Spinal cord (tissue), 9 donors: ENCODE measurements at regions not wholly inside any gene's neighbourhood (a gene's known extent, or its start where the extent isn't known, plus 50 kb on each side); places are given as distances from the start of the nearest gene placed in this dataset.

Experiments used
- DNase-seq, 6 donors: peaks; one replicate each; pipeline versions ENCODE4 v3.0.0 to v3.0.0-alpha.2; 2013 to 2015; ENCODE audit warnings: low spot score in 6 of 6, low read depth in 4 of 6
- H3K27ac ChIP-seq: one replicate; pipeline ENCODE4 v1.5.1; 2013; ENCODE audit warnings: low read depth, low read length, control low read depth
- H3K27me3 ChIP-seq: one replicate; pipeline ENCODE4 v1.6.1; 2013; ENCODE audit warnings: low read length; ENCODE audit not compliant: control insufficient read depth, insufficient read depth
- H3K36me3 ChIP-seq: one replicate; pipeline ENCODE4 v1.6.1; 2013; ENCODE audit warnings: low read length; ENCODE audit not compliant: control insufficient read depth, insufficient read depth
- H3K4me1 ChIP-seq: one replicate; pipeline ENCODE4 v1.6.1; 2013; ENCODE audit warnings: low read length; ENCODE audit not compliant: control insufficient read depth, insufficient read depth
- H3K4me3 ChIP-seq: one replicate; pipeline ENCODE4 v1.5.1; 2013; ENCODE audit warnings: low read depth, low read length, control low read depth
- H3K9me3 ChIP-seq: one replicate; pipeline ENCODE4 v1.6.1; 2013; ENCODE audit warnings: low read length; ENCODE audit not compliant: control insufficient read depth, insufficient read depth
- WGBS: methylation state at CpG from one replicate; pipeline ENCODE4 v1.1.5; 2013; ENCODE audit warnings: missing lambda C conversion rate; ENCODE audit not compliant: insufficient coverage; 5-methylcytosine and 5-hydroxymethylcytosine counted together
- donor health status: healthy.

- 67% methylated on average over 9 of the region's 11 CpGs for WGBS
These were observed 50.8 kb upstream of the MAX start for GRCh38 chr14:65153101-65153500.

GRCh38 chr14:65156568-65157366, 54.5 kb upstream of the MAX start:
- WGBS: 73% methylated on average over 14 of the region's 15 CpGs
- no peaks in the 10 kb centered on the region for H3K9me3 ChIP-seq
- no peaks in the 10 kb centered on the region for H3K27me3 ChIP-seq
- H3K36me3 ChIP-seq: no peaks in the 10 kb centered on the region
- DNase-seq: no peak
- no peak overlapping the region for H3K4me3 ChIP-seq
- H3K27ac ChIP-seq: no peak overlapping the region
- H3K4me1 ChIP-seq: no peaks in the 10 kb centered on the region

More at GRCh38 chr14:65153101-65153500, 50.8 kb upstream of the MAX start:
- no peak overlapping the region for H3K4me3 ChIP-seq
- H3K27me3 ChIP-seq: no peaks in the 10 kb centered on the region
- H3K4me1 ChIP-seq: no peaks in the 10 kb centered on the region
- peak in 1 of 6 donors; percentile 47 for DNase-seq
- no peaks in the 10 kb centered on the region for H3K9me3 ChIP-seq
- no peaks in the 10 kb centered on the region for H3K36me3 ChIP-seq
- no peak overlapping the region for H3K27ac ChIP-seq

- DNase-seq: no peak
- H3K4me3 ChIP-seq: no peak overlapping the region
- 100% methylated on average over 1 of the region's 4 CpGs for WGBS
- H3K27me3 ChIP-seq: no peaks in the 10 kb centered on the region
- no peaks in the 10 kb centered on the region for H3K9me3 ChIP-seq
- H3K27ac ChIP-seq: no peak overlapping the region
- H3K36me3 ChIP-seq: no peaks in the 10 kb centered on the region
- no peaks in the 10 kb centered on the region for H3K4me1 ChIP-seq
These were observed 57.2 kb upstream of the MAX start for GRCh38 chr14:65159281-65160062.

GRCh38 chr14:65160091-65160490, 57.8 kb upstream of the MAX start:
- H3K27ac ChIP-seq: no peak overlapping the region
- DNase-seq: no peak
- no peaks in the 10 kb centered on the region for H3K4me1 ChIP-seq
- no peaks in the 10 kb centered on the region for H3K36me3 ChIP-seq
- H3K9me3 ChIP-seq: no peaks in the 10 kb centered on the region
- no peaks in the 10 kb centered on the region for H3K27me3 ChIP-seq
- H3K4me3 ChIP-seq: no peak overlapping the region
- WGBS: no CpG with 5 or more reads among the region's 2 CpGs

GRCh38 chr14:65162031-65162430, 59.7 kb upstream of the MAX start:
- H3K4me1 ChIP-seq: no peaks in the 10 kb centered on the region
- H3K27ac ChIP-seq: no peak overlapping the region
- H3K9me3 ChIP-seq: no peaks in the 10 kb centered on the region
- H3K4me3 ChIP-seq: no peak overlapping the region
- no peaks in the 10 kb centered on the region for H3K36me3 ChIP-seq
- WGBS: 82% methylated on average over 1 of the region's 1 CpG
- H3K27me3 ChIP-seq: no peaks in the 10 kb centered on the region
- DNase-seq: no peak

GRCh38 chr14:65164068-65164824, 61.9 kb upstream of the MAX start:
- Histone ChIP-seq H3K4me3 (no peak overlapping the region), H3K36me3 (no peaks in the 10 kb centered on the region), H3K9me3 (no peaks in the 10 kb centered on the region), H3K27me3 (no peaks in the 10 kb centered on the region), H3K27ac (no peak overlapping the region), H3K4me1 (no peaks in the 10 kb centered on the region)
- DNase-seq: peak in 3 of 6 donors; percentile 48 to 92 (median 78)
- WGBS: 68% methylated on average over 3 of the region's 6 CpGs

GRCh38 chr14:65164825-65165135, 62.5 kb upstream of the MAX start:
- no peaks in the 10 kb centered on the region for H3K9me3 ChIP-seq
- no peaks in the 10 kb centered on the region for H3K36me3 ChIP-seq
- no peaks in the 10 kb centered on the region for H3K4me1 ChIP-seq
- no peak for DNase-seq
- 92% methylated on average over 3 of the region's 3 CpGs for WGBS
- H3K4me3 ChIP-seq: no peak overlapping the region
- no peak overlapping the region for H3K27ac ChIP-seq
- H3K27me3 ChIP-seq: no peaks in the 10 kb centered on the region

- Histone ChIP-seq H3K9me3 (no peaks in the 10 kb centered on the region), H3K27ac (no peak overlapping the region), H3K4me3 (no peak overlapping the region), H3K4me1 (peaks cover 5% of the 10 kb centered on the region), H3K27me3 (no peaks in the 10 kb centered on the region), H3K36me3 (no peaks in the 10 kb centered on the region)
- WGBS: 90% methylated on average over 3 of the region's 3 CpGs
- DNase-seq: no peak
These were observed 64.8 kb upstream of the MAX start for GRCh38 chr14:65167072-65167645.

GRCh38 chr14:65168840-65169239, 66.5 kb upstream of the MAX start:
- H3K27ac ChIP-seq: peak overlapping the region; percentile 34

More at GRCh38 chr14:65168840-65169239, 66.5 kb upstream of the MAX start:
- peak in 1 of 6 donors; percentile 58 for DNase-seq
- Histone ChIP-seq H3K4me1 (peaks cover 5% of the 10 kb centered on the region), H3K36me3 (no peaks in the 10 kb centered on the region), H3K27me3 (no peaks in the 10 kb centered on the region), H3K9me3 (no peaks in the 10 kb centered on the region), H3K4me3 (no peak overlapping the region)
- WGBS: no CpG with 5 or more reads among the region's 3 CpGs
